Adrenal gland (tissue), 5 donors: ENCODE measurements at regions not wholly inside any gene's neighbourhood (a gene's known extent, or its start where the extent isn't known, plus 50 kb on each side); places are given as distances from the start of the nearest gene placed in this dataset.
"Not testable (repeated sequence)": the region's sequence is repeated elsewhere in the genome, so short reads cannot be mapped to it uniquely, and the experiment has no call there.

ENCODE experiments used
- POLR2A ChIP-seq, 2 donors: fragments of 450-650 bp; IDR thresholded peaks; one replicate each; pipeline ENCODE4 v1.6.1; 2017; ENCODE audit warnings: antibody characterized with exemption in 2 of 2, mild to moderate bottlenecking in 2 of 2, moderate library complexity in 1 of 2
- TF ChIP-seq, protein P1 (sequence below), 6 experiments: fragments of 450-650 bp in 4 of 6; fragments of 200-600 bp in 2 of 6; sonication (generic) in 1 of 6; IDR thresholded peaks; 1 replicate in 5 of 6; 2 replicates in 1 of 6; pipeline versions ENCODE4 v1.5.1 to v1.8.0; 2016 to 2021; ENCODE audit warnings: antibody characterized with exemption in 6 of 6, mild to moderate bottlenecking in 2 of 6, moderate library complexity in 1 of 6
- donor health status: DM: no; HTN: no; CAD: no.

DNA sequence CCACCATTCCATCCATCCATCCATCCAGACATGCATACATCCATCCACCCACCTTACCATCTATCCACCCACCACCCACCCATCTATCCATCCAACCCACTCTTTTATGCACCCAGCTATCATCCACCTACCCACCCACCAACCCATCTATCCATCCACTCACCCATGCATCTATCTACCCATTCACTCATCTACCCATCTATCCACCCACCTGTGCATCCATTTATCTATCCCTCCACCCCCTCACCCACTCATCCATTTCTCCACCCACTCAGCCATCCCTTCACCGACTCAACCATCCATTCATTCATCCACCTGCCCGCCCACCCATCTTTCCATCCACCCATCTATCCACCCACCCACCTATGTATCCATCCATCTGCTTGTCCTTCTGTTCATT, 186.4 kb upstream of the OSBPL11 start:
- TF ChIP-seq, protein P1, sequence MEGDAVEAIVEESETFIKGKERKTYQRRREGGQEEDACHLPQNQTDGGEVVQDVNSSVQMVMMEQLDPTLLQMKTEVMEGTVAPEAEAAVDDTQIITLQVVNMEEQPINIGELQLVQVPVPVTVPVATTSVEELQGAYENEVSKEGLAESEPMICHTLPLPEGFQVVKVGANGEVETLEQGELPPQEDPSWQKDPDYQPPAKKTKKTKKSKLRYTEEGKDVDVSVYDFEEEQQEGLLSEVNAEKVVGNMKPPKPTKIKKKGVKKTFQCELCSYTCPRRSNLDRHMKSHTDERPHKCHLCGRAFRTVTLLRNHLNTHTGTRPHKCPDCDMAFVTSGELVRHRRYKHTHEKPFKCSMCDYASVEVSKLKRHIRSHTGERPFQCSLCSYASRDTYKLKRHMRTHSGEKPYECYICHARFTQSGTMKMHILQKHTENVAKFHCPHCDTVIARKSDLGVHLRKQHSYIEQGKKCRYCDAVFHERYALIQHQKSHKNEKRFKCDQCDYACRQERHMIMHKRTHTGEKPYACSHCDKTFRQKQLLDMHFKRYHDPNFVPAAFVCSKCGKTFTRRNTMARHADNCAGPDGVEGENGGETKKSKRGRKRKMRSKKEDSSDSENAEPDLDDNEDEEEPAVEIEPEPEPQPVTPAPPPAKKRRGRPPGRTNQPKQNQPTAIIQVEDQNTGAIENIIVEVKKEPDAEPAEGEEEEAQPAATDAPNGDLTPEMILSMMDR (IDR thresholded peaks at IDR 0.05): not testable (repeated sequence)
- not testable (repeated sequence) for TF ChIP-seq POLR2A (IDR thresholded peaks at IDR 0.05)
